PC-9 (cell line): ENCODE measurements at regions not wholly inside any gene's neighbourhood (a gene's known extent, or its start where the extent isn't known, plus 50 kb on each side); places are given as distances from the start of the nearest gene placed in this dataset.

Source experiments
- EZH2 ChIP-seq: fragments of 200-600 bp; sonication (generic); IDR thresholded peaks from 2 replicates; pipeline ENCODE4 v1.8.0; 2017; ENCODE audit warnings: antibody characterized with exemption, low read depth
- TF ChIP-seq, protein P1 (sequence below): fragments of 200-600 bp; sonication (generic); conservative IDR thresholded peaks from 2 replicates; pipeline ENCODE4 v1.6.1; 2017; ENCODE audit warnings: mixed run types, antibody characterized with exemption, mild to moderate bottlenecking, moderate library complexity

DNA sequence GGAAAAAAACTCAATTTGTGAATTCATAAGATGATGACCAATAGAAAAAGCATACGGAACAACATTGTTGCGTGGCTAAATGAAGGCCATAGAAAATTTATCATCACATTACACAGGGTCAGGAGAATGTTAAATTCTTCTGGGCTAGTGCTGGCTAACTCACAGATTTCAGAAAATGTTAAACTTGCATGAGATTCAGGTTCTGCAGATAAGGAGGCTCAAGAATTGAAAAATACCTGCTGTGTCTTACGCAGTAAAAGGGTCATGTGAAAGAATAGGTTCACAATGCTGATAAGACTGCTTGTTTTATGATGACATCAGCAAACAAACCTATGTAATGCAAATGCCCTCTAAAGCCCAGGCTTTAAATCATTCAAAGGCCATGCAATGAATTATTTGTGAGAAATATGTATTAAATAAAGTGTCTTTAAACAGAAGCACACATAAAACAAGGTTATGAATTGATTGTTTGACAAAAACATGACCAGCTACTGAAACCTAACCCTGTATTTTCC lies 378.8 kb downstream of the USP25 start:
- TF ChIP-seq, protein P1, sequence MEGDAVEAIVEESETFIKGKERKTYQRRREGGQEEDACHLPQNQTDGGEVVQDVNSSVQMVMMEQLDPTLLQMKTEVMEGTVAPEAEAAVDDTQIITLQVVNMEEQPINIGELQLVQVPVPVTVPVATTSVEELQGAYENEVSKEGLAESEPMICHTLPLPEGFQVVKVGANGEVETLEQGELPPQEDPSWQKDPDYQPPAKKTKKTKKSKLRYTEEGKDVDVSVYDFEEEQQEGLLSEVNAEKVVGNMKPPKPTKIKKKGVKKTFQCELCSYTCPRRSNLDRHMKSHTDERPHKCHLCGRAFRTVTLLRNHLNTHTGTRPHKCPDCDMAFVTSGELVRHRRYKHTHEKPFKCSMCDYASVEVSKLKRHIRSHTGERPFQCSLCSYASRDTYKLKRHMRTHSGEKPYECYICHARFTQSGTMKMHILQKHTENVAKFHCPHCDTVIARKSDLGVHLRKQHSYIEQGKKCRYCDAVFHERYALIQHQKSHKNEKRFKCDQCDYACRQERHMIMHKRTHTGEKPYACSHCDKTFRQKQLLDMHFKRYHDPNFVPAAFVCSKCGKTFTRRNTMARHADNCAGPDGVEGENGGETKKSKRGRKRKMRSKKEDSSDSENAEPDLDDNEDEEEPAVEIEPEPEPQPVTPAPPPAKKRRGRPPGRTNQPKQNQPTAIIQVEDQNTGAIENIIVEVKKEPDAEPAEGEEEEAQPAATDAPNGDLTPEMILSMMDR: no peak
- no peak for TF ChIP-seq EZH2
